ENCODE measurements at regions not wholly inside any gene's neighbourhood (a gene's known extent, or its start where the extent isn't known, plus 50 kb on each side); places are given as distances from the start of the nearest gene placed in this dataset.

- Histone ChIP-seq H3K4me1 (replicated peaks in 1 of 2) (no peaks in the 10 kb centered on the region), H3K27me3 (no peaks in the 10 kb centered on the region), H3K27ac (no peak overlapping the region), H3K36me3 (replicated peaks in 1 of 2) (no peaks in the 10 kb centered on the region), H3K9me3 (replicated peaks in 1 of 3) (no peaks in the 10 kb centered on the region), H3K4me3 (no peak overlapping the region)
- 71 to 89% (median 84%) methylated on average over 3 of the region's 3 CpGs for WGBS, 4 donors
- DNase-seq: no peak
- TF ChIP-seq CTCF (IDR thresholded peaks at IDR 0.05): no peak
- intact Hi-C loops (cut with DNase I): no loop called here
Observed at GRCh38 chr1:65717815-65718454, 74.8 kb upstream of the PDE4B start.

- H3K27me3 ChIP-seq: no peaks in the 10 kb centered on the region
- no peak for DNase-seq
- no peaks in the 10 kb centered on the region for H3K4me1 ChIP-seq (replicated peaks in 1 of 2)
- no peaks in the 10 kb centered on the region for H3K9me3 ChIP-seq (replicated peaks in 1 of 3)
- WGBS, 4 donors: 67 to 79% (median 75%) methylated on average over 5 of the region's 5 CpGs
- no peak overlapping the region for H3K27ac ChIP-seq
- no peaks in the 10 kb centered on the region for H3K36me3 ChIP-seq (replicated peaks in 1 of 2)
- H3K4me3 ChIP-seq: no peak overlapping the region
- TF ChIP-seq CTCF (IDR thresholded peaks at IDR 0.05) (no peak), POLR2A (IDR thresholded peaks at IDR 0.05) (no peak)
- intact Hi-C loops (cut with DNase I): no loop called here
Observed at GRCh38 chr1:65719391-65719790, 73.3 kb upstream of the PDE4B start.

DNA sequence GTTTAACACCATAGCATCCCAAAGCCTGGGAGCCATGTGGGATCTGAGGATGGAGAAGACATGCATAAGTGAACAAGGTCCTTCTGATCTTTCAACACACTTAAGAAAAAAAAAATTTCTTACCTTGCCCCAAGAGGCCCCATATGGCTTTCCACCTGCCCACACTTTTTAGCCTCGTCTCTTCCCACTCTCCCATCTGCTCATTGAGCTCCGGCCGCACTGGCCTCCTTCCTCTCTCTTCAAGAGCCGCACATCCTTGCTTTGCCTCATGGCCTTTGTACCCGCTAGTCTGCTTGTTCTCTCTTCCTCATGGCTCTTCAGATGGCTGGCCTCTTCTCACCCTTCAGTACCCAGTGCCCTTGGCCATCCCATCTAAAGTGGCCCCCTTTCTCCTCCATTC is 70.2 kb upstream of the PDE4B start:
- Histone ChIP-seq H3K27ac (no peak overlapping the region), H3K27me3 (no peaks in the 10 kb centered on the region), H3K4me1 (replicated peaks in 1 of 2) (no peaks in the 10 kb centered on the region), H3K36me3 (replicated peaks in 1 of 2) (no peaks in the 10 kb centered on the region), H3K4me3 (no peak overlapping the region), H3K9me3 (replicated peaks in 1 of 3) (no peaks in the 10 kb centered on the region)
- DNase-seq: no peak
- WGBS, 4 donors: 88 to 94% (median 89%) methylated on average over 5 of the region's 5 CpGs
- no peak for TF ChIP-seq CTCF (IDR thresholded peaks at IDR 0.05)
- no peak for TF ChIP-seq POLR2A (IDR thresholded peaks at IDR 0.05)
- intact Hi-C loops (cut with DNase I): no loop called here

- no peak for DNase-seq
- Histone ChIP-seq H3K27me3 (no peaks in the 10 kb centered on the region), H3K9me3 (replicated peaks in 1 of 3) (no peaks in the 10 kb centered on the region), H3K36me3 (replicated peaks in 1 of 2) (no peaks in the 10 kb centered on the region), H3K4me1 (replicated peaks in 1 of 2) (no peaks in the 10 kb centered on the region), H3K27ac (no peak overlapping the region), H3K4me3 (no peak overlapping the region)
- intact Hi-C loops (cut with DNase I): no loop called here
- TF ChIP-seq POLR2A (IDR thresholded peaks at IDR 0.05): no peak
- TF ChIP-seq CTCF (IDR thresholded peaks at IDR 0.05): no peak
Observed at GRCh38 chr1:65724151-65724550, 68.5 kb upstream of the PDE4B start.

Measured in adrenal gland (tissue), 9 donors.